Neural cell (in vitro differentiated cells): ENCODE measurements at regions not wholly inside any gene's neighbourhood (a gene's known extent, or its start where the extent isn't known, plus 50 kb on each side); places are given as distances from the start of the nearest gene placed in this dataset.

Source experiments
- H2AFZ ChIP-seq: fragments of 200-600, 300-800 bp; sonication (generic), shearing (Covaris generic); 2 replicates; pipeline ENCODE4 v1.6.0; 2014; ENCODE audit warnings: low read depth, mild to moderate bottlenecking, antibody characterized with exemption, low read length, moderate library complexity
- H3F3A ChIP-seq: fragments of 200-600 bp; shearing (Covaris generic); 2 replicates; pipeline ENCODE4 v1.6.1; 2016; ENCODE audit warnings: mild to moderate bottlenecking, moderate library complexity, mixed read lengths, antibody characterized with exemption, low read length; ENCODE audit not compliant: insufficient read depth, poor library complexity, severe bottlenecking
- H3K27ac ChIP-seq: fragments of 200-600, 300-800 bp; sonication (generic), shearing (Covaris generic); 2 replicates; pipeline ENCODE4 v1.5.1; 2014; ENCODE audit warnings: mild to moderate bottlenecking, low read length, moderate library complexity
- H3K27me3 ChIP-seq: fragments of 300-800, 200-600 bp; sonication (generic), shearing (Covaris generic); 2 replicates; pipeline ENCODE4 v1.6.0; 2014; ENCODE audit warnings: mild to moderate bottlenecking, low read depth, low read length, moderate library complexity; ENCODE audit not compliant: insufficient read depth
- H3K36me3 ChIP-seq: fragments of 300-800, 200-600 bp; sonication (generic), shearing (Covaris generic); 2 replicates; pipeline ENCODE4 v1.5.1; 2014; ENCODE audit warnings: mild to moderate bottlenecking, antibody characterized with exemption, low read length, moderate library complexity; ENCODE audit not compliant: insufficient read depth
- H3K4me2 ChIP-seq: fragments of 300-800, 200-600 bp; sonication (generic), shearing (Covaris generic); 2 replicates; pipeline ENCODE4 v1.6.0; 2014; ENCODE audit warnings: mild to moderate bottlenecking, low read length
- H3K4me3 ChIP-seq: fragments of 300-800, 200-600 bp; sonication (generic), shearing (Covaris generic); 2 replicates; pipeline ENCODE4 v1.5.1; 2014; ENCODE audit warnings: mild to moderate bottlenecking, low read length, moderate library complexity
- H3K79me2 ChIP-seq: fragments of 200-600 bp; shearing (Covaris generic); replicated peaks from 2 replicates; pipeline ENCODE4 v1.6.0; 2014; ENCODE audit warnings: mild to moderate bottlenecking, low read length, moderate library complexity; ENCODE audit not compliant: insufficient read depth
- H3K9ac ChIP-seq: fragments of 300-800, 200-600 bp; sonication (generic), shearing (Covaris generic); 2 replicates; pipeline ENCODE4 v1.6.1; 2016; ENCODE audit warnings: mild to moderate bottlenecking, low read length, mixed read lengths
- H3K9me2 ChIP-seq: fragments of 200-600 bp; shearing (Covaris generic); 2 replicates; pipeline ENCODE4 v1.6.1; 2016; ENCODE audit warnings: mild to moderate bottlenecking, low read length, mixed read lengths; ENCODE audit not compliant: insufficient read depth
- H3K9me3 ChIP-seq: fragments of 200-600, 300-800 bp; sonication (generic), shearing (Covaris generic); 2 replicates; pipeline ENCODE4 v1.6.1; 2016; ENCODE audit warnings: mild to moderate bottlenecking, mixed run types, low read length, moderate library complexity, mixed read lengths
- H4K20me1 ChIP-seq: fragments of 200-600 bp; shearing (Covaris generic); 2 replicates; pipeline ENCODE4 v1.6.1; 2016; ENCODE audit warnings: mild to moderate bottlenecking, mixed run types; ENCODE audit not compliant: insufficient read depth
- CTCF ChIP-seq: fragments of 450-650 bp; IDR thresholded peaks from 2 replicates; pipeline ENCODE4 v1.5.1; 2014; ENCODE audit warnings: antibody characterized with exemption, mild to moderate bottlenecking, moderate library complexity; ENCODE audit not compliant: poor library complexity, severe bottlenecking
- EP300 ChIP-seq: fragments of 450-650 bp; conservative IDR thresholded peaks from 2 replicates; pipeline ENCODE4 v1.6.1; 2014; ENCODE audit warnings: antibody characterized with exemption, mild to moderate bottlenecking, moderate library complexity; ENCODE audit not compliant: poor library complexity, severe bottlenecking
- EZH2 ChIP-seq: fragments of 200-600, 300-800 bp; shearing (Covaris generic), sonication (generic); IDR thresholded peaks from 2 replicates; pipeline ENCODE4 v1.6.1; 2014; ENCODE audit warnings: antibody characterized with exemption, low read length, borderline replicate concordance, mild to moderate bottlenecking; ENCODE audit not compliant: insufficient read depth, poor library complexity, severe bottlenecking
- MXI1 ChIP-seq: fragments of 450-650 bp; conservative IDR thresholded peaks from 2 replicates; pipeline ENCODE4 v1.6.1; 2014; ENCODE audit warnings: antibody characterized with exemption, mild to moderate bottlenecking; ENCODE audit not compliant: poor library complexity, severe bottlenecking
- POLR2AphosphoS5 ChIP-seq: IDR thresholded peaks from 2 replicates; pipeline ENCODE4 v1.6.1; 2012
- RAD21 ChIP-seq: fragments of 450-650 bp; conservative IDR thresholded peaks from 2 replicates; pipeline ENCODE4 v1.6.1; 2014; ENCODE audit warnings: antibody characterized with exemption, mild to moderate bottlenecking, moderate library complexity
- REST ChIP-seq: IDR thresholded peaks from 2 replicates; pipeline ENCODE4 v1.6.1; 2012; ENCODE audit warnings: borderline replicate concordance
- SMC3 ChIP-seq: fragments of 450-650 bp; conservative IDR thresholded peaks from 2 replicates; pipeline ENCODE4 v1.6.1; 2014; ENCODE audit warnings: antibody characterized with exemption, mild to moderate bottlenecking, moderate library complexity; ENCODE audit not compliant: poor library complexity
- TAF1 ChIP-seq: IDR thresholded peaks from 2 replicates; pipeline ENCODE4 v1.6.1; 2012; ENCODE audit warnings: low read depth

GRCh38 chr12:47021298-47021697, 58.1 kb upstream of the PCED1B start:
- H2AFZ ChIP-seq: no peak overlapping the region
- H3K9me2 ChIP-seq: no peaks in the 10 kb centered on the region
- no peaks in the 10 kb centered on the region for H3K79me2 ChIP-seq
- H3K4me2 ChIP-seq: no peak overlapping the region
- no peaks in the 10 kb centered on the region for H3K9me3 ChIP-seq
- H3K27me3 ChIP-seq: no peaks in the 10 kb centered on the region
- no peak overlapping the region for H3K27ac ChIP-seq
- TF ChIP-seq SMC3 (peak; percentile 89), TAF1 (no peak), RAD21 (peak; percentile 88), CTCF (peak; percentile 91), EZH2 (no peak), EP300 (no peak), POLR2AphosphoS5 (no peak), REST (no peak)
- no peaks in the 10 kb centered on the region for H4K20me1 ChIP-seq
- H3F3A ChIP-seq: no peaks in the 10 kb centered on the region
- no peak overlapping the region for H3K9ac ChIP-seq
- H3K4me3 ChIP-seq: no peak overlapping the region
- H3K36me3 ChIP-seq: no peaks in the 10 kb centered on the region

- H3K36me3 ChIP-seq: no peaks in the 10 kb centered on the region
- H3F3A ChIP-seq: no peaks in the 10 kb centered on the region
- no peaks in the 10 kb centered on the region for H3K27me3 ChIP-seq
- H3K79me2 ChIP-seq: no peaks in the 10 kb centered on the region
- no peaks in the 10 kb centered on the region for H4K20me1 ChIP-seq
- no peaks in the 10 kb centered on the region for H3K9me3 ChIP-seq
- no peak overlapping the region for H3K27ac ChIP-seq
- no peak overlapping the region for H3K4me3 ChIP-seq
- TF ChIP-seq EZH2 (no peak), RAD21 (no peak)
- no peak overlapping the region for H3K9ac ChIP-seq
- no peaks in the 10 kb centered on the region for H3K9me2 ChIP-seq
- H3K4me2 ChIP-seq: no peak overlapping the region
- no peak overlapping the region for H2AFZ ChIP-seq
Measured at GRCh38 chr12:47022296-47022695, 57.1 kb upstream of the PCED1B start.

- TF ChIP-seq RAD21 (no peak), SMC3 (no peak), POLR2AphosphoS5 (no peak), EP300 (no peak), CTCF (no peak), EZH2 (no peak), MXI1 (no peak), REST (no peak), TAF1 (no peak)
- Histone ChIP-seq H3K36me3 (no peaks in the 10 kb centered on the region), H3K4me3 (no peak overlapping the region), H3K4me2 (no peak overlapping the region), H3K9ac (no peak overlapping the region), H3K27ac (no peak overlapping the region), H3K27me3 (no peaks in the 10 kb centered on the region), H3K79me2 (no peaks in the 10 kb centered on the region), H3K9me3 (no peaks in the 10 kb centered on the region), H3K9me2 (no peaks in the 10 kb centered on the region), H3F3A (no peaks in the 10 kb centered on the region), H2AFZ (no peak overlapping the region), H4K20me1 (no peaks in the 10 kb centered on the region)
Measured at GRCh38 chr12:47023311-47023710, 56.1 kb upstream of the PCED1B start.
